Stimulated activated CD8-positive, alpha-beta memory T cell treated with anti-CD3 and anti-CD28 coated beads, Interleukin-4, amount 100 ng/mL, for 48 hours (primary cell): ENCODE measurements at regions not wholly inside any gene's neighbourhood (a gene's known extent, or its start where the extent isn't known, plus 50 kb on each side); places are given as distances from the start of the nearest gene placed in this dataset.
"Not testable (repeated sequence)": the region's sequence is repeated elsewhere in the genome, so short reads cannot be mapped to it uniquely, and the experiment has no call there.

ENCODE experiments used
- DNase-seq: peaks from one replicate; pipeline ENCODE4 v3.0.0-alpha.2; 2020

- DNase-seq, result no peak
Measured at GRCh38 chr4:17038510-17039176, 140.2 kb upstream of the LDB2 start.

- no peak for DNase-seq
Measured at GRCh38 chr4:17033768-17034181, 135.3 kb upstream of the LDB2 start.

- DNase-seq, result no peak
Measured at GRCh38 chr4:17033025-17033767, 134.8 kb upstream of the LDB2 start.

- DNase-seq, result no peak
Measured at GRCh38 chr4:17030543-17030942, 132.1 kb upstream of the LDB2 start.

- no peak for DNase-seq
Measured at GRCh38 chr4:17029964-17030363, 131.5 kb upstream of the LDB2 start.

- DNase-seq, result no peak
Measured at GRCh38 chr4:17029432-17029831, 131.0 kb upstream of the LDB2 start.

GRCh38 chr4:17027495-17027894 is 129.1 kb upstream of the LDB2 start:
- DNase-seq, result no peak

- DNase-seq, result no peak
Measured at GRCh38 chr4:17024425-17024824, 126.0 kb upstream of the LDB2 start.

GRCh38 chr4:17020901-17021300 is 122.5 kb upstream of the LDB2 start:
- no peak for DNase-seq

- DNase-seq, result no peak
Measured at GRCh38 chr4:17020451-17020850, 122.0 kb upstream of the LDB2 start.

GRCh38 chr4:17018621-17019020 is 120.2 kb upstream of the LDB2 start:
- not testable (repeated sequence) for DNase-seq

- no peak for DNase-seq
Measured at GRCh38 chr4:17018013-17018412, 119.6 kb upstream of the LDB2 start.

- DNase-seq, result no peak
Measured at GRCh38 chr4:17013382-17014006, 115.0 kb upstream of the LDB2 start.

GRCh38 chr4:17012451-17012850 is 114.0 kb upstream of the LDB2 start:
- DNase-seq, result no peak

- DNase-seq, result no peak
Measured at GRCh38 chr4:17010426-17011087, 112.1 kb upstream of the LDB2 start.

- DNase-seq, result no peak
Measured at GRCh38 chr4:17009871-17010367, 111.5 kb upstream of the LDB2 start.

GRCh38 chr4:17008834-17009345 is 110.4 kb upstream of the LDB2 start:
- DNase-seq, result no peak

GRCh38 chr4:17003606-17004392 is 105.4 kb upstream of the LDB2 start:
- not testable (repeated sequence) for DNase-seq

- no peak for DNase-seq
Measured at GRCh38 chr4:16995451-16995850, 97.0 kb upstream of the LDB2 start.

GRCh38 chr4:16993956-16994840 is 95.8 kb upstream of the LDB2 start:
- DNase-seq, result no peak

GRCh38 chr4:16992566-16993225 is 94.3 kb upstream of the LDB2 start:
- DNase-seq, result no peak
